SK-N-SH (cell line): ENCODE measurements at regions not wholly inside any gene's neighbourhood (a gene's known extent, or its start where the extent isn't known, plus 50 kb on each side); places are given as distances from the start of the nearest gene placed in this dataset.
A peak's percentile ranks its signal among the peaks of the same experiment; 100 is the strongest.

ENCODE experiments used
- CTCF ChIA-PET: fragments of 300-600, 350-600 bp; formaldehyde crosslinking; extraction: SDS; loops from one replicate; lab custom pipeline; 2021; lab: Yijun Ruan, JAX
- POLR2A ChIA-PET: fragments of 350-600 bp; sonication (Branson Sonifier 250); formaldehyde crosslinking; extraction: SDS; loops from one replicate; lab custom pipeline; 2020; ENCODE audit warnings: antibody characterized with exemption, inconsistent platforms; lab: Yijun Ruan, JAX
- DNase-seq: peaks from one replicate; pipeline ENCODE4 v3.0.0; 2012
- H2AFZ ChIP-seq: fragments of 200-600 bp; sonication (generic); 2 replicates; pipeline ENCODE4 v1.8.1; 2016; ENCODE audit warnings: antibody characterized with exemption, mild to moderate bottlenecking, low read depth
- H3F3A ChIP-seq: fragments of 200-600 bp; sonication (generic); replicated peaks from 2 replicates; pipeline ENCODE3; 2016; ENCODE audit warnings: antibody characterized with exemption, mild to moderate bottlenecking; ENCODE audit not compliant: insufficient read depth
- H3K27ac ChIP-seq, 2 experiments: fragments of 200-500 bp in 1 of 2; fragments of 200-600 bp in 1 of 2; sonication (Bioruptor generic) in 1 of 2; sonication (generic), shearing (Covaris generic) in 1 of 2; 2 replicates each; pipeline versions ENCODE4 v1.5.1 to v1.6.1; 2014 to 2016; ENCODE audit warnings: low read depth in 2 of 2, inconsistent platforms in 1 of 2, low read length in 1 of 2, mild to moderate bottlenecking in 1 of 2, mixed read lengths in 1 of 2
- H3K27me3 ChIP-seq: fragments of 200-600 bp; sonication (generic), shearing (Covaris generic); 2 replicates; pipeline ENCODE4 v1.6.1; 2016; ENCODE audit warnings: mixed run types; ENCODE audit not compliant: insufficient read depth
- H3K36me3 ChIP-seq, 2 experiments: fragments of 200-500 bp in 1 of 2; fragments of 200-600 bp in 1 of 2; sonication (Bioruptor generic) in 1 of 2; sonication (generic) in 1 of 2; replicated peaks in 1 of 2; 2 replicates each; pipeline versions ENCODE3 to v1.5.1; 2014 to 2016; ENCODE audit warnings: low read length in 1 of 2, mild to moderate bottlenecking in 1 of 2; ENCODE audit not compliant: insufficient read depth in 2 of 2, control insufficient read depth in 1 of 2
- H3K4me1 ChIP-seq, 2 experiments: fragments of 200-500 bp in 1 of 2; fragments of 200-600 bp in 1 of 2; sonication (Bioruptor generic) in 1 of 2; sonication (generic), shearing (Covaris generic) in 1 of 2; 2 replicates each; pipeline versions ENCODE4 v1.5.1 to v1.6.1; 2014 to 2016; ENCODE audit warnings: low read depth in 1 of 2, low read length in 1 of 2, mixed run types in 1 of 2; ENCODE audit not compliant: insufficient read depth in 2 of 2, control insufficient read depth in 1 of 2
- H3K4me2 ChIP-seq: fragments of 200-600 bp; sonication (generic), shearing (Covaris generic); 2 replicates; pipeline ENCODE4 v1.6.1; 2017; ENCODE audit warnings: mixed run types
- H3K4me3 ChIP-seq, 2 experiments: fragments of 200-500 bp in 1 of 2; fragments of 200-600 bp in 1 of 2; sonication (Bioruptor generic) in 1 of 2; sonication (generic), shearing (Covaris generic) in 1 of 2; 2 replicates each; pipeline versions ENCODE4 v1.5.1 to v1.8.1; 2014 to 2016; ENCODE audit warnings: low read depth in 2 of 2, inconsistent platforms in 1 of 2, low read length in 1 of 2, mild to moderate bottlenecking in 1 of 2, mixed read lengths in 1 of 2, moderate library complexity in 1 of 2
- H3K79me2 ChIP-seq: fragments of 200-600 bp; sonication (generic); 2 replicates; pipeline ENCODE4 v1.8.1; 2017; ENCODE audit warnings: mild to moderate bottlenecking; ENCODE audit not compliant: insufficient read depth
- H3K9ac ChIP-seq: fragments of 200-600 bp; sonication (generic); 2 replicates; pipeline ENCODE4 v1.6.1; 2017; ENCODE audit warnings: mixed run types
- H3K9me2 ChIP-seq: fragments of 200-600 bp; sonication (generic); 2 replicates; pipeline ENCODE4 v1.6.1; 2017; ENCODE audit warnings: mixed run types
- H3K9me3 ChIP-seq: fragments of 200-600 bp; sonication (generic); 2 replicates; pipeline ENCODE4 v1.6.1; 2017; ENCODE audit warnings: mixed run types, mild to moderate bottlenecking, moderate library complexity
- H4K20me1 ChIP-seq: fragments of 200-600 bp; sonication (generic); 2 replicates; pipeline ENCODE4 v1.6.1; 2017; ENCODE audit warnings: mild to moderate bottlenecking, mixed run types; ENCODE audit not compliant: insufficient read depth
- CHD2 ChIP-seq: fragments of 150-350 bp; IDR thresholded peaks from 2 replicates; pipeline ENCODE4 v1.6.1; 2018; ENCODE audit warnings: low read length; ENCODE audit not compliant: partially characterized antibody
- EP300 ChIP-seq, 2 experiments: IDR thresholded peaks; 2 replicates each; pipeline versions ENCODE4 v1.4.0 to v1.6.1; 2012; ENCODE audit warnings: borderline replicate concordance in 1 of 2, low read depth in 1 of 2, low read length in 1 of 2
- EZH2phosphoT487 ChIP-seq: fragments of 200-600 bp; sonication (generic); IDR thresholded peaks from 2 replicates; pipeline ENCODE4 v1.6.1; 2017; ENCODE audit warnings: low read depth, mixed run types, mild to moderate bottlenecking, antibody characterized with exemption, moderate library complexity, borderline replicate concordance
- FOSL2 ChIP-seq: IDR thresholded peaks from 2 replicates; pipeline ENCODE4 v1.4.0; 2012; ENCODE audit warnings: low read depth, mild to moderate bottlenecking, moderate library complexity, borderline replicate concordance
- FOXM1 ChIP-seq: IDR thresholded peaks from 2 replicates; pipeline ENCODE4 v1.4.0; 2012; ENCODE audit warnings: low read depth, mild to moderate bottlenecking
- GABPA ChIP-seq: IDR thresholded peaks from 2 replicates; pipeline ENCODE4 v1.4.0; 2012; ENCODE audit warnings: low read depth, mild to moderate bottlenecking
- GATA2 ChIP-seq: sonication (generic); formaldehyde crosslinking; IDR thresholded peaks from 2 replicates; pipeline ENCODE4 v1.5.0; 2020; ENCODE audit warnings: mild to moderate bottlenecking, missing genetic modification reagents
- MEF2A ChIP-seq: IDR thresholded peaks from 2 replicates; pipeline ENCODE4 v1.4.0; 2012; ENCODE audit warnings: low read depth, borderline replicate concordance
- RAD21 ChIP-seq: IDR thresholded peaks from 2 replicates; pipeline ENCODE4 v1.6.1; 2012; ENCODE audit warnings: mild to moderate bottlenecking, low read length
- RCOR1 ChIP-seq: fragments of 150-350 bp; IDR thresholded peaks from 2 replicates; pipeline ENCODE4 v1.6.1; 2017; ENCODE audit warnings: antibody characterized with exemption, low read length
- RFX5 ChIP-seq: IDR thresholded peaks from 2 replicates; pipeline ENCODE4 v1.6.1; 2012; ENCODE audit warnings: mild to moderate bottlenecking, improper control_type of control experiment, low read length
- RXRA ChIP-seq: IDR thresholded peaks from 2 replicates; pipeline ENCODE4 v1.4.0; 2012; ENCODE audit warnings: low read depth, mild to moderate bottlenecking, borderline replicate concordance
- TAF1 ChIP-seq: IDR thresholded peaks from 2 replicates; pipeline ENCODE4 v1.6.1; 2012; ENCODE audit warnings: low read depth, mild to moderate bottlenecking, low read length, moderate library complexity, borderline replicate concordance
- TCF12 ChIP-seq: IDR thresholded peaks from 2 replicates; pipeline ENCODE4 v1.4.0; 2012
- YY1 ChIP-seq: IDR thresholded peaks from 2 replicates; pipeline ENCODE4 v1.4.0; 2012; ENCODE audit warnings: low read depth, mild to moderate bottlenecking
- WGBS: methylation state at CpG from one replicate; pipeline ENCODE4 v1.1.6; 2017; ENCODE audit warnings: low lambda C conversion rate; 5-methylcytosine and 5-hydroxymethylcytosine counted together
- TF ChIP-seq, protein P1 (sequence below): IDR thresholded peaks from 2 replicates; pipeline ENCODE4 v1.4.0; 2012; ENCODE audit warnings: low read depth, borderline replicate concordance
- TF ChIP-seq, protein P2 (sequence below): IDR thresholded peaks from 2 replicates; pipeline ENCODE4 v1.4.0; 2012; ENCODE audit warnings: low read depth
- TF ChIP-seq, protein P3 (sequence below): IDR thresholded peaks from 2 replicates; pipeline ENCODE4; 2012

DNA sequence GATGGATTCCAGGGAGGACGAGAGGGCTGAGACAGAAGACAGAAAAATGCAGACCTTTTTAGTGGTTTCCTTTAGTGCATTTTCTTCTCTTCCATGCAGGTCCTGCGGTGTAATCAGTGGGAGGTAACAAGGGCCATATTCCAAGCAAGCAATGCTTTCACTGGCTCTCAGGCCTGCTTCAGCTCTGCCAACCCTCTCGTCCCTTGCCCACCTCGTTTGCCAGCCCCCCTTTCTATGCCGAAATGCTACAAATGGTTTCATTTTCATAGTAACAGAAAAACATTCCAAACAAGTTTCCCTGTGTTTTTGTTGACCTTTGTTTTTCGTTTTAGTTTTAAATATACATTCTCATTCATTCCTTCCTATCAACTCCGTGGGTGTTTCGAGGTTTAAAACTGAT is 443.1 kb downstream of the TTLL7 start:
- Histone ChIP-seq H3K36me3 (no peaks in the 10 kb centered on the region), H3K27ac (no peak overlapping the region), H2AFZ (no peak overlapping the region), H3K4me2 (no peak overlapping the region), H3K4me1 (peaks cover 0 to 6% of the 10 kb centered on the region in 2 experiments; a peak in 2 of 4 replicates), H3K27me3 (no peaks in the 10 kb centered on the region), H3K9me3 (no peaks in the 10 kb centered on the region), H3K9ac (no peak overlapping the region), H4K20me1 (no peaks in the 10 kb centered on the region), H3K79me2 (no peaks in the 10 kb centered on the region), H3K4me3 (no peak overlapping the region), H3K9me2 (no peaks in the 10 kb centered on the region), H3F3A (no peaks in the 10 kb centered on the region)
- ChIA-PET POLR2A (no interaction called here), CTCF (no interaction called here)
- WGBS = 47% methylated on average over 8 of the region's 8 CpGs
- no peak for DNase-seq
- no peak for TF ChIP-seq RCOR1
- TF ChIP-seq TAF1 = no peak
- TF ChIP-seq, protein P1, sequence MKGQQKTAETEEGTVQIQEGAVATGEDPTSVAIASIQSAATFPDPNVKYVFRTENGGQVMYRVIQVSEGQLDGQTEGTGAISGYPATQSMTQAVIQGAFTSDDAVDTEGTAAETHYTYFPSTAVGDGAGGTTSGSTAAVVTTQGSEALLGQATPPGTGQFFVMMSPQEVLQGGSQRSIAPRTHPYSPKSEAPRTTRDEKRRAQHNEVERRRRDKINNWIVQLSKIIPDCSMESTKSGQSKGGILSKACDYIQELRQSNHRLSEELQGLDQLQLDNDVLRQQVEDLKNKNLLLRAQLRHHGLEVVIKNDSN = no peak
- TF ChIP-seq, protein P2, sequence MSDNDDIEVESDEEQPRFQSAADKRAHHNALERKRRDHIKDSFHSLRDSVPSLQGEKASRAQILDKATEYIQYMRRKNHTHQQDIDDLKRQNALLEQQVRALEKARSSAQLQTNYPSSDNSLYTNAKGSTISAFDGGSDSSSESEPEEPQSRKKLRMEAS = no peak

DNA sequence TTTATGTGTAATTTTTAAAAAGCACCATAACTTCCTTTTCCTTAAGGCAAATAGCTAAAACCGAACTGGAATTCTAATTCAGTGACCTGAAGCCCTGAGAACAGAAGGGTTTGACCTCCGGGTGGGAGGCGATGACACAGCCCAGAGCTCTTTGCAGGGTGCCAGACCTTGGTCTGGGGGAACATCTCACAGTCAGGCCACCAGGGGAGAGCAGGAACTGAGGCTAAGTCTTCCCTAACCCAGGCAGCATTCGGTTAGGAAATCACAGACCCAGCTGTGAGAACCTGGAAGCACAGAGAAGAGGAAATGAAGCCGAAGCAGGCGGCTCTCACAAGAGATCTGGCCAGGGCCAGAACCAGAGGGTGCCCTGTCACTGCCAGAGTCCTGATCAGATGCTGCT is 444.8 kb downstream of the TTLL7 start:
- Histone ChIP-seq H3F3A (no peaks in the 10 kb centered on the region), H3K27ac (no peak overlapping the region), H3K27me3 (no peaks in the 10 kb centered on the region), H3K4me2 (no peak overlapping the region), H3K36me3 (no peaks in the 10 kb centered on the region), H2AFZ (no peak overlapping the region), H3K4me1 (peaks cover 0 to 6% of the 10 kb centered on the region in 2 experiments; a peak in 2 of 4 replicates), H3K9ac (no peak overlapping the region), H4K20me1 (no peaks in the 10 kb centered on the region), H3K79me2 (no peaks in the 10 kb centered on the region), H3K9me2 (no peaks in the 10 kb centered on the region), H3K9me3 (no peaks in the 10 kb centered on the region), H3K4me3 (no peak overlapping the region)
- no peak for TF ChIP-seq RAD21
- TF ChIP-seq RFX5 = no peak
- TF ChIP-seq YY1 = no peak
- no peak for TF ChIP-seq EP300 (IDR thresholded peaks at IDR 0.05; ENCODE audit: borderline replicate concordance in 1 of 2, low read depth in 1 of 2, low read length in 1 of 2)
- TF ChIP-seq FOXM1 = no peak
- TF ChIP-seq CHD2 = no peak
- TF ChIP-seq GABPA = no peak
- no peak for TF ChIP-seq GATA2 (CRISPR knock-in tag)
- CTCF ChIA-PET = no interaction called here
- WGBS = 25% methylated on average over 6 of the region's 6 CpGs
- POLR2A ChIA-PET = no interaction called here
- peak; percentile 14 for DNase-seq

DNA sequence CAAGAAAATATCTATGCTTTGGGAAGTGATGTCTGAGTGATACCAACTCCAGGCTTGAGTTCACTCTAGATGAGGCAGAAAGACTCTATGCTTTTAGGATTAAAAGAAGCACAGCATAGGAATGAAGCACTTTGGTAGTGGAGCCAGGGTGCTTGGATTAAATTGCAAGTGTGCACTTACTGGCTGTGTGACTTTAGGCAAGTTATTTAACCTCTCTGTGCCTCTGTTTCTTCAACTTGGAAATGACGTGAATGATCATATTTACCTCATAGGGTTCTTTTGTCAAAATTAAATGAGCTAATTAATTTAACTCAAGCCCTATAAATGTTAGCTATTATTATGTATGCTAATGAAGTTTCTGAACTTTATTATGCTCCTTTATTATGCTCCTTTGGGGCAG is 446.1 kb downstream of the TTLL7 start:
- no peak for DNase-seq
- H3K4me1 ChIP-seq = peaks cover 0 to 6% of the 10 kb centered on the region in 2 experiments; a peak in 2 of 4 replicates
- no peak overlapping the region for H2AFZ ChIP-seq
- no peaks in the 10 kb centered on the region for H3K9me2 ChIP-seq
- no peaks in the 10 kb centered on the region for H3K79me2 ChIP-seq
- WGBS = 45% methylated on average over 1 of the region's 1 CpG
- H3K9me3 ChIP-seq = no peaks in the 10 kb centered on the region
- ChIA-PET CTCF (no interaction called here), POLR2A (no interaction called here)
- no peak overlapping the region for H3K27ac ChIP-seq
- no peaks in the 10 kb centered on the region for H3K36me3 ChIP-seq
- H3K27me3 ChIP-seq = no peaks in the 10 kb centered on the region
- no peak overlapping the region for H3K9ac ChIP-seq
- no peaks in the 10 kb centered on the region for H3F3A ChIP-seq
- no peak overlapping the region for H3K4me3 ChIP-seq
- no peaks in the 10 kb centered on the region for H4K20me1 ChIP-seq
- H3K4me2 ChIP-seq = no peak overlapping the region
- TF ChIP-seq RAD21 = no peak
- TF ChIP-seq MEF2A = no peak
- TF ChIP-seq FOSL2 = no peak
- TF ChIP-seq, protein P2 = no peak
- TF ChIP-seq GATA2 (CRISPR knock-in tag) = no peak
- TF ChIP-seq TAF1 = no peak
- TF ChIP-seq RXRA = no peak
- TF ChIP-seq EZH2phosphoT487 = no peak
- no peak for TF ChIP-seq TCF12
- TF ChIP-seq, protein P3, sequence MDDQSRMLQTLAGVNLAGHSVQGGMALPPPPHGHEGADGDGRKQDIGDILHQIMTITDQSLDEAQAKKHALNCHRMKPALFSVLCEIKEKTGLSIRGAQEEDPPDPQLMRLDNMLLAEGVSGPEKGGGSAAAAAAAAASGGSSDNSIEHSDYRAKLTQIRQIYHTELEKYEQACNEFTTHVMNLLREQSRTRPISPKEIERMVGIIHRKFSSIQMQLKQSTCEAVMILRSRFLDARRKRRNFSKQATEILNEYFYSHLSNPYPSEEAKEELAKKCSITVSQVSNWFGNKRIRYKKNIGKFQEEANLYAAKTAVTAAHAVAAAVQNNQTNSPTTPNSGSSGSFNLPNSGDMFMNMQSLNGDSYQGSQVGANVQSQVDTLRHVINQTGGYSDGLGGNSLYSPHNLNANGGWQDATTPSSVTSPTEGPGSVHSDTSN = no peak
- TF ChIP-seq, protein P1 = no peak
